ENCODE measurements at regions not wholly inside any gene's neighbourhood (a gene's known extent, or its start where the extent isn't known, plus 50 kb on each side); places are given as distances from the start of the nearest gene placed in this dataset.
A peak's percentile ranks its signal among the peaks of the same experiment; 100 is the strongest.

GRCh38 chr6:126170978-126171382 lies 168.9 kb upstream of the CENPW start:
- peak; percentile 49 for TF ChIP-seq CTCF (IDR thresholded peaks at IDR 0.05)
- Histone ChIP-seq H3K36me3 (no peaks in the 10 kb centered on the region), H3K27me3 (no peaks in the 10 kb centered on the region), H3K4me1 (no peaks in the 10 kb centered on the region), H3K27ac (no peak overlapping the region), H3K9me3 (no peaks in the 10 kb centered on the region), H3K4me3 (no peak overlapping the region)
- intact Hi-C loops (cut with DNase I): no loop called here
- ATAC-seq (peak; percentile 62), DNase-seq (no peak)

GRCh38 chr6:126172131-126172530 lies 167.8 kb upstream of the CENPW start:
- Histone ChIP-seq H3K4me1 (no peaks in the 10 kb centered on the region), H3K36me3 (no peaks in the 10 kb centered on the region), H3K27me3 (no peaks in the 10 kb centered on the region), H3K9me3 (no peaks in the 10 kb centered on the region), H3K4me3 (no peak overlapping the region), H3K27ac (no peak overlapping the region)
- DNase-seq: no peak
- TF ChIP-seq CTCF (IDR thresholded peaks at IDR 0.05): no peak
- intact Hi-C loops (cut with DNase I): no loop called here
- no peak for ATAC-seq

- intact Hi-C loops (cut with DNase I): no loop called here
- DNase-seq (no peak), ATAC-seq (no peak)
- Histone ChIP-seq H3K9me3 (no peaks in the 10 kb centered on the region), H3K4me3 (no peak overlapping the region), H3K27me3 (no peaks in the 10 kb centered on the region), H3K4me1 (no peaks in the 10 kb centered on the region), H3K27ac (no peak overlapping the region), H3K36me3 (no peaks in the 10 kb centered on the region)
- TF ChIP-seq CTCF (IDR thresholded peaks at IDR 0.05): no peak
Observed at GRCh38 chr6:126173265-126173664, 166.7 kb upstream of the CENPW start.

- intact Hi-C loops (cut with DNase I): no loop called here
- Histone ChIP-seq H3K27me3 (no peaks in the 10 kb centered on the region), H3K4me1 (no peaks in the 10 kb centered on the region), H3K4me3 (no peak overlapping the region), H3K36me3 (no peaks in the 10 kb centered on the region), H3K27ac (no peak overlapping the region), H3K9me3 (no peaks in the 10 kb centered on the region)
- DNase-seq (no peak), ATAC-seq (no peak)
- TF ChIP-seq CTCF (IDR thresholded peaks at IDR 0.05): no peak
Observed at GRCh38 chr6:126174697-126175096, 165.2 kb upstream of the CENPW start.

GRCh38 chr6:126175251-126175650 lies 164.7 kb upstream of the CENPW start:
- no peak for TF ChIP-seq CTCF (IDR thresholded peaks at IDR 0.05)
- H3K4me3 ChIP-seq: no peak overlapping the region
- intact Hi-C loops (cut with DNase I): no loop called here
- DNase-seq (no peak), ATAC-seq (no peak)
- H3K27ac ChIP-seq: no peak overlapping the region
- no peaks in the 10 kb centered on the region for H3K36me3 ChIP-seq
- H3K27me3 ChIP-seq: no peaks in the 10 kb centered on the region
- no peaks in the 10 kb centered on the region for H3K9me3 ChIP-seq
- H3K4me1 ChIP-seq: no peaks in the 10 kb centered on the region

GRCh38 chr6:126176282-126176681 lies 163.6 kb upstream of the CENPW start:
- H3K27me3 ChIP-seq: no peaks in the 10 kb centered on the region
- H3K27ac ChIP-seq: no peak overlapping the region
- DNase-seq (no peak), ATAC-seq (no peak)
- intact Hi-C loops (cut with DNase I): no loop called here
- no peak overlapping the region for H3K4me3 ChIP-seq
- H3K9me3 ChIP-seq: no peaks in the 10 kb centered on the region
- H3K36me3 ChIP-seq: no peaks in the 10 kb centered on the region
- TF ChIP-seq CTCF (IDR thresholded peaks at IDR 0.05): no peak
- H3K4me1 ChIP-seq: no peaks in the 10 kb centered on the region
